ENCODE measurements at regions not wholly inside any gene's neighbourhood (a gene's known extent, or its start where the extent isn't known, plus 50 kb on each side); places are given as distances from the start of the nearest gene placed in this dataset.

GRCh38 chr14:97703006-97703760, 906.0 kb downstream of the VRK1 start:
- TF ChIP-seq MAFK (IDR thresholded peaks at IDR 0.05; ENCODE audit: low read depth, low read length), result no peak
- no peak for TF ChIP-seq SMC3 (IDR thresholded peaks at IDR 0.05; ENCODE audit: low read depth, low read length)
- no peak for TF ChIP-seq CEBPB (IDR thresholded peaks at IDR 0.05; ENCODE audit: low read depth, low read length)
- no peak for TF ChIP-seq RCOR1 (IDR thresholded peaks at IDR 0.05; ENCODE audit: insufficient replicate concordance, low read length)
- TF ChIP-seq CTCF (conservative IDR thresholded peaks at IDR 0.05; ENCODE audit: low read depth, low read length), result no peak
- TF ChIP-seq POLR2A (IDR thresholded peaks at IDR 0.05; ENCODE audit: low read depth, low read length), result no peak
- no peak for TF ChIP-seq ELK1 (IDR thresholded peaks at IDR 0.05; ENCODE audit: borderline replicate concordance, low read depth, low read length)
- TF ChIP-seq BHLHE40 (IDR thresholded peaks at IDR 0.05; ENCODE audit: low read depth, low read length), result no peak
- no peak for TF ChIP-seq CHD1 (IDR thresholded peaks at IDR 0.05; ENCODE audit: low read depth, low read length)
- TF ChIP-seq MXI1 (IDR thresholded peaks at IDR 0.05; ENCODE audit: borderline replicate concordance, low read depth, low read length), result no peak
- TF ChIP-seq FOS (IDR thresholded peaks at IDR 0.05; ENCODE audit: low read depth, low read length), result no peak
- no peak for TF ChIP-seq RAD21 (IDR thresholded peaks at IDR 0.05; ENCODE audit: low read length)
- TF ChIP-seq USF2 (IDR thresholded peaks at IDR 0.05; ENCODE audit: low read depth, low read length), result no peak

Measured in IMR-90 (cell line).